ENCODE measurements at regions not wholly inside any gene's neighbourhood (a gene's known extent, or its start where the extent isn't known, plus 50 kb on each side); places are given as distances from the start of the nearest gene placed in this dataset.
"Not testable (repeated sequence)": the region's sequence is repeated elsewhere in the genome, so short reads cannot be mapped to it uniquely, and the experiment has no call there.

DNA sequence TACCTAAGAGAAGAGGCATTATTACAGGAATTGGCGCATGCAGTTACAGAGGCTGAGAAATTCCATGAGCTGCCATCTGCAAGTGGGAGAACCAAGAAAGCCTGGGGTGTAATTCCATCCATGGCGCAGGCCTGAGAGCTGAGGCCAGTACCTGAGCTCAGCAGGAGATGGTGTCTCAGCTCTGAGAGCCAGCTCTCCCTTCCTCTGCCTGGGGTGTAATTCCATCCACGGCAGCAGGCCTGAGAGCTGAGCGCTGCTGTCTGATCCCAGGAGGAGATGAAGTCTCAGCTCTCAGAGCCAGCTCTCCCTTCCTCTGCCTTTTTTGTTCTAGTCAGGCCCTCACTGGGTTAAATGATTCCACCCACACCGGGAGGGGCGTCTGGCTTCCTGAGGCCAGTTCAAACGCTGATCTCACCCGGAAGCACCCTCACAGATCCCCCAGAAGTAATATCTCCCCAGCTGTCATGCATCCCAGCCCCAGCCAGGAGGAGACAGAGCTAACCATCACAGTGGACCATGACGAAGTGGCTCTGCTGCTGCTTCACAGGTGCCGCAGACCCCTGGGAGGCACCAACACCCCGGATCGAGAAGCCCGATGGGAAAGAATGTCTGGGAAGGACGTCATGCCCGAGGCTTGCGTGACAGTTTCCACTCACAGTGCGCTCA is 4454.9 kb upstream of the TPTE start:
- not testable (repeated sequence) for DNase-seq

DNA sequence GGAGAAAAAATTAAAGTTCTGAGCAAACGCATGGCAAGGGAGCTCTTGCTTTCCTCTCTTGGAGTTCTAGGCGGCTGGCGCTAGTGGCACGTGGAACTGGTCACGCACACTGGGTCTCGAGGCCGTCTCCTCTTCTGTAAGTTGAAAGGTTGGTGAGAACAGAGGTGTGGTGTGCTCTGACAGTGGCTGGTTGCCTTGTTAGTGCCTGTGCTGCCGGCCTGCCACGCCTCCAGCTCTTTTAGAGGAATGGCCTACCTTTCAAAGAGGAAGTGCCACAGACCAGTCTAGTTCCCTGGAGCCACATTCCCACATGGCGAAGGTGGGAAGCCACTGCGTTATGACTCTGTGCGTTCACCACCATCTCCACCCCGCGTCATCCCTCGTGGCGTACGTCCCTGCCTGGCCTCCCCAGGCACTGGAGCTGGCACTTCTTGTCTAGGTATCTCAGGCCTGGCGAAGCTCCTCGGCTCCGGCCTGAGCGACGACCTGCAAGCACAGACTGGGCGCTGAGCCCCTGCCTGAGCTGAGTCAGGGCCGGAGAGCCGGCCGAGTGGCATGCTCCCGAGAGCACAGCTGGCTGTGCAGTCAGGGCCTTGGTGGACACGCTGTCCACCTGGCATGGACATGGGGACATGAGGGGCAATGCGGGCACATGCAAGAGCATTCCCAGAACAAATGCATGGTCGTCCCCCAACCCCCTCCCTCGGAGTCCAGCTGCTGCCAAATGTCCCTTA is 4453.1 kb upstream of the TPTE start:
- not testable (repeated sequence) for DNase-seq

DNA sequence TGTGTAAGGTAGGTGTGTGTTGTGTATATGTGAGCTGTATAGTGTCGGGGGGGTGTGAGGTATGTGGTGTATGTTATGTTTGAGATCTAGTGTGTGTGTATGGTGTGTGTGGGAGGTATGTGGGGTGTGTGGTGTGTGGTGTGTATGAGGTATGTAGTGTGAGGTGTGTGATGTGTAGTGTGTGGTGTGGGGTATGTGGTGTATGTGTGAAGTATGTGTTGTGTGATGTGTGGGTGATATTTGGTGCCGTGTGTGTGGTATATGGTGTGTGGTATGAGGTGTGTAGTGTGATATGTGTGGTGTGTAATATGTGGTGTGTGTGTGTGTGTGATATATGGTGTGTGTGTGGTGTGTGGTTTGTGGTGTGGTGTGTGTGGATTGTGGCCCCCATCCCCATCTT is 4451.2 kb upstream of the TPTE start:
- DNase-seq = peak; percentile 11

- DNase-seq = not testable (repeated sequence)
Measured at GRCh38 chr21:6072691-6073090, 4448.7 kb upstream of the TPTE start.

- not testable (repeated sequence) for DNase-seq
Measured at GRCh38 chr21:6073993-6074705, 4447.2 kb upstream of the TPTE start.

DNA sequence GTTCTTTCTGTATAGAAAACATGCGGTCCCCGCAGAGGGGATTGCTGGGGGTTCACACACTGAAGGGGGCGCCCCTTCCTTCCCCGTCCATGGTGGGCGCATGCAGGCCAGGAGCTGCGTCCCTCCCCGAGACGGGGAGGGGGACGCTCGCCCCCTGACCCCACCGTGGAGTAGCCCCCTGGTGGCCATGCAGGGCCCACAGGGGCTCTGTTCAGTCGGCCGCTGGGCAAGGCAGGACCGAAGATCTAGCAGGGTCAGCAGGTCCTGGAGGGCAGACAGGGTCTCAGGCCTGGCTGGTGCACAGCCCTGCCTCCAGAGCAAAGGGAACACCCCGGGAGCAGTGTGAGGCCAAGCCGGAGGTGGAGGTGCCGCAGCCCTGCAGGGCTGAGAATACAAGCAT is 4446.4 kb upstream of the TPTE start:
- DNase-seq = not testable (repeated sequence)

- not testable (repeated sequence) for DNase-seq
Measured at GRCh38 chr21:6075627-6076208, 4445.7 kb upstream of the TPTE start.

DNA sequence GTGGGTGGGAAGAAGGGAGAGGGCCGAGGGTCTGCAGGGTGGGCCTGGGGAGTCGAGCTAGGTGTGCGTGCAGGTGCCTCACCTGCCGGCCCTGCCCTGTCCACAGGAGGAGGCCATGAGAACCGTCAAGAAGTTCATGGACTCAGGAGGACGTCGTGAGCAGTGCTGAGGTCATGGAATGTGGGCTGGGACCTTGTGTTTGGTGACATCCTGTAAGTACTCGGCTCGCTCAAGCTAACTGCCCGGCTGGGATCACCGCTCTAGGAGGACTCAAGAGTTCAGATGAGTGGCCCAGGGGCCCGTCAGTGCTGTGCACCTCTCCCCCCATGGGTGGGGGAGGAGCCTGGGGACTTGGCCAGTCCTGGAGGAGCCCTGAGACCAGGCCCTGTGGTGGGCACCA is 4444.0 kb upstream of the TPTE start:
- DNase-seq = not testable (repeated sequence)

- DNase-seq = not testable (repeated sequence)
Measured at GRCh38 chr21:6078902-6079301, 4442.5 kb upstream of the TPTE start.

- not testable (repeated sequence) for DNase-seq
Measured at GRCh38 chr21:6080941-6081655, 4440.3 kb upstream of the TPTE start.

DNA sequence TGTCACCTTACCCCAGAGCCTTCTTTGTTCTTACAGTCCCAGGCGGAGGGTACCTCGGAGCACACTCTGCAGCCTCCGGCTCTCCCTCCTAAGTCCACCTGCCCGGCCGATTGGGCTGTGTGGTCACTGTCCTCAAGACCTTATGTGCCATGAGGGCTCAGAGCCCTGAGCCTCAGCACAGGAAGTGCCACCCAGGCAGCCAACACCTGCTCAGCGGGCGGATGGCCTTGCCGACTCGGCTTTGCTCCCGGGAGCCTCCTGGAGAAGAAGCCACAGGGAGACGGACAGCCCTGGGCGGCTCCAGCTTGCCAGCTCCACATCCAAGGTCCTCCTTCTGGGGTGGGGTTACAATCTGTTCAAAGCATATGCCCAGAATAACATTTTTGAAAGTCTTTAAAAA is 4439.2 kb upstream of the TPTE start:
- not testable (repeated sequence) for DNase-seq

GRCh38 chr21:6083574-6084120 is 4437.7 kb upstream of the TPTE start:
- DNase-seq = not testable (repeated sequence)

DNA sequence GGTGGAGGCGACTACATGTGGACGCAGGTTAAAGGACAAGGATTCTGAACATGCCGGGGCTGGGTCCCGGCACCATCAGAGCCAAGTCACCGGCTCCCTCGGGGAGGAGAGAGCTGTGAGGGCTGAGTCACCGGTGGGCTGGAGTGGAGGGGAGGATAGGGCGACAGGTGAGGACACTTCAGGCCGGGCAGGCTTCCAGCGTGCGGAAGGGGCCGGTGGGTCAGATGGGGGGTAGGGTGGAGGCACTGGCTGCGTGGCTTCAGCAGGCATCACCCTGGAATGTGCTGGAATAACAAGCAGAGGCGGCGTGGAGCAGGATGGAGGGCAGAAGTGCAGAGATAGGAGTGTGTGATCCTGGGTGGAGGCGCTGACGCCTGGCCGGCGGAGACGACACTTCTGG is 4435.3 kb upstream of the TPTE start:
- not testable (repeated sequence) for DNase-seq

- DNase-seq = not testable (repeated sequence)
Measured at GRCh38 chr21:6087579-6088178, 4433.7 kb upstream of the TPTE start.

DNA sequence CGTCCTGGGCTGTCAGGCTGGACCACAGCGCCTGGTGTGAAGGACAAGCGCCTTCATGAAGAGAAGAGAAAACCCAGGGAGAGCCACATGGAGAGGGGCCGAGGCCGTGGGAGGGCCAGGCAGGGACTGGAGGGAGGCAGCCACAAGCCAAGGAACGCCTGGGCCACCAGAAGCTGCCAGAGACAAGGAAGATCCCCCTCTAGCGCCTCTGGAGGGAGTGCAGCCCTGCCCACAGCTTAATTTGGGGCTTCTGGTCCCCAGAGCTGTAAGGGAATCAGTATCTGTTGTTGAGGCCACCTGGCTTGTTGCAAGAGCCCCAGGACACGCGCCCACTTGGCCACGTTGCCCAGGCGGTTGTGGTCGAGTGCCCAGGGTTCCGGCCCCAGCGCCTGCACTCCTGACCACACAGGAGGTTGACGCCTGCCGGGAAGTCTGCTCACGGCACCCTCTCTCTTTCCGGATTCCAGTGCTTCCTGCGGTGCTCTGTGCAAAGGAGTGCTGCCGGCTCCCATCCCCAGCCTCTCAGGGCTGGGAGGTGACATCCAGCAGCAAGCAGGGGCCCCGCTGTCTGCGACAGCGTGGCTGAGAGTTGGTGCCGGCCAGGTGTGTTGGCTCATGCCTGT is 4431.0 kb upstream of the TPTE start:
- DNase-seq = not testable (repeated sequence)

DNA sequence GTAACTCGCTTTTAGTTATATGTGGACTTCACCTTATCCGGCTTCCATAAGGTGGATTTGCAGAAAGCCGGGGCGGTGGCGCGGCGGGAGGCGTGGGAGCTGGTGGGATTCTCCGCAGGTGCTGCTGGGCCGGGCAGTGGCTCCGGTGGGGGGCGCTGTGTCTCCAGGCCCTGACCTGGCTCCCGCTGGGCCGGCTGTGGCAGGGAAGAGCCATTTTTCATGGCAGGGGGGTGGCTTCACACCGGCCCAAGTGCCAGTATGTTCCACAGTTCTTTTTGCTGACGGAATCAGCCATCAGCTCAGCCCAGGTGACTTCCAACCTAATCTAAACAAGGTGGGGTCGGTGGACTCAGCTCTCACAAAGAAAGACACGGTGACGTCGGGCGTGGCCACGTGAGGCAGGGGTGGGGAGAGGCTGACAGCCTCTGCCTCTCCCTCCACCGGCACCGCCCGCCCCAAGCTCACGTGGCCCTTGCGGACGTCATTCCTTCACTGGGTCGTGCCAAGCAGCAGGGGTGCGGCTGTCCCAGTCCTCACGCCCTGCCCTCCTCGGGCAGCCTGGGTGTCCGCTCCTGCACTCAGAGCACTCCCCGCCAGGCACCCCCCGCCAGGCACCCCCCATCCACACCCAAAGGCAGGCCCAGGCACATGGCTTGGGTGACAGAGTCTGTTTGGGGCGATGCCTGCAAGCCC is 4429.9 kb upstream of the TPTE start:
- DNase-seq = not testable (repeated sequence)

- DNase-seq = not testable (repeated sequence)
Measured at GRCh38 chr21:6092401-6092800, 4429.0 kb upstream of the TPTE start.

DNA sequence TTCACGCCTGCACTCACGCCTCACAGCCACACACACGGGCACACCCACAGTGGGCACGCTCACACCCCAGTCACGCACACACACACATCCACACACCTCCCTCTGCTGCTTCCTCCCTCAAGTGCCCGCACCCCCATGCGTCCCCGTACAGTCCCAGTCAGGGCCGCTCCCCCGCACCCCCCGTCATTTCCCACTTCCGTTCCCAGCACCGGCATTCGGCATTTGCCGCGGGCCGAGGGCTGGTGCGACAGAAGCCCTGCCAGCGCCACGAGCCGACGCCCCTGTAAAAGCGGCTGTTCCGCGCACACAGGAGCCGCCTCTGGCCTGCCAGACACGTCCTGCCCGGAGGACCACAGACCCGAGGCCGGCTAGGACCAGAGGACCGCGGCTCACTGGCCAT is 4428.0 kb upstream of the TPTE start:
- peak; percentile 43 for DNase-seq

DNA sequence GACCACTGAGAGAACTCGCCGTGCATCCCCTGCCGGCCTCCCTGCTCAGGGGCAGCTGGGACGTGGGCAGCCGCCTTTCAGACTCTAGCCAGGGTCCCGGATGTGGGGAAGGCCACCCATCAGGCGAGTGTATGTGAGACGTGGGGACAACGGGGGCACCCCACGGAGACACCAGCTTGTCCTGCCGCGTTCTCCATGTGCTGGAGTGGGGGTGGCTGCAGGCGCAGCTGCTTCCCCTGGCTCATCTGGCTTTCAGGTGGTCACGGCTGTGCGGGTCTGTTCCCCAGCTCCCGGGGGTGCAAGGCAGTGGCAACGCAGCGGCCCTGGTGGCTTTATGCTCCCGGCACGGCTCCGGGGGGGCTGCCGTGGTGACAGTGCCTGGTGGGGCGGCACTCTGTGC is 4427.5 kb upstream of the TPTE start:
- peak; percentile 21 for DNase-seq

DNA sequence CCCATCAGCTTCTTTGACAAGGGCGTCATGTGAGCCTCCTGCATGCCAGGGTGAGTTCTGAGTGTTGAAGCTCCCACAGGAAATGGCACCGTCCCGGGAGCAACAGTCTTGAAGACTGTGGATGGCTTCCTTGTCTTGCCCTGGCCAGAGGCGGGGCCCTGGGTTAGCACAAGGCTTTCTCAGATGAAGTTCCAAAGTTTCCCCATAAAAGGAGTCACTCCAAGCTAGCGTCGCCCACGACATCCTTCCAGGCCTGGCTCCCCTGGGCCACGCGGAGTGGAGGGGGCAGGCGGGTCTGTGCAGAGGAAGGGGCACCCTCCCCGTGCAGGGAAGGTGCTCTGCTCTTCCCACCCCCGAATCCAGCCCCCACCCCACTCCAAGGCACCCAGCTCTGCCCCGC is 4426.1 kb upstream of the TPTE start:
- not testable (repeated sequence) for DNase-seq
